Right cardiac atrium (tissue), 5 donors: ENCODE measurements at regions not wholly inside any gene's neighbourhood (a gene's known extent, or its start where the extent isn't known, plus 50 kb on each side); places are given as distances from the start of the nearest gene placed in this dataset.
"Not testable (repeated sequence)": the region's sequence is repeated elsewhere in the genome, so short reads cannot be mapped to it uniquely, and the experiment has no call there.

ENCODE experiments used
- ATAC-seq, 2 donors: fragments of 200-7000 bp; cut with Tn5 transposase; one replicate each; pipeline versions ENCODE4 v1.8.0 to v1.9.1; 2020; ENCODE audit warnings: moderate library complexity in 2 of 2, mild to moderate bottlenecking in 1 of 2
- DNase-seq, 3 donors: peaks; one replicate each; pipeline ENCODE4 v3.0.0-alpha.2; 2020
- H3K27ac ChIP-seq: one replicate; pipeline ENCODE4 v1.5.1; 2013; ENCODE audit warnings: mild to moderate bottlenecking, low read length, control low read depth, moderate library complexity
- H3K27me3 ChIP-seq: one replicate; pipeline ENCODE4 v1.6.1; 2013; ENCODE audit not compliant: control insufficient read depth, insufficient read depth
- H3K4me1 ChIP-seq: one replicate; pipeline ENCODE4 v1.6.1; 2013; ENCODE audit warnings: low read length; ENCODE audit not compliant: control insufficient read depth, insufficient read depth
- H3K4me3 ChIP-seq: one replicate; pipeline ENCODE4 v1.5.1; 2013; ENCODE audit warnings: low read length, control low read depth
- H3K9me3 ChIP-seq: one replicate; pipeline ENCODE4 v1.6.1; 2013; ENCODE audit warnings: low read length; ENCODE audit not compliant: control insufficient read depth
- WGBS: extraction: QIAGEN DNeasy Blood & Tissue Kit; methylation state at CpG from one replicate; pipeline ENCODE4 v1.1.7; 2013; 5-methylcytosine and 5-hydroxymethylcytosine counted together
- intact Hi-C, 4 donors: fragments of 100-400 bp; cut with DNase I; formaldehyde crosslinking; loops; one replicate each; pipeline versions ENCODE4 v1.11.0 to v1.14.0; 2022 to 2023
- donor health status: healthy with polysubstance abuse.
- donor health status: DM: no; HTN: yes; CAD: no.
- donor health status: DM: no; HTN: no; CAD: no.
- donor health status: DM: no; HTN: yes; CAD: no; lungs with severe emphysema.
- donor health status: DM: yes; HTN: yes; CAD: no.

- H3K9me3 ChIP-seq: no peaks in the 10 kb centered on the region
- peak in 1 of 2 donors; percentile 37 for ATAC-seq
- WGBS: 87% methylated on average over 3 of the region's 3 CpGs
- no peak overlapping the region for H3K4me3 ChIP-seq
- intact Hi-C loops: loop anchor here in 1 of 4 donors (5.0 kb wide), 1 partner anchor 106 kb away; no protein-coding TSS in a partner anchor
- peak overlapping the region; percentile 46 for H3K27ac ChIP-seq
- no peaks in the 10 kb centered on the region for H3K27me3 ChIP-seq
- no peak for DNase-seq
- peaks cover 18% of the 10 kb centered on the region for H3K4me1 ChIP-seq
These were observed 59.8 kb upstream of the VASH1 start for GRCh38 chr14:76701436-76701835.

- DNase-seq: peak; percentile 89 to 93 (median 92)
These were observed 59.3 kb upstream of the VASH1 start for GRCh38 chr14:76701981-76702380.

DNA sequence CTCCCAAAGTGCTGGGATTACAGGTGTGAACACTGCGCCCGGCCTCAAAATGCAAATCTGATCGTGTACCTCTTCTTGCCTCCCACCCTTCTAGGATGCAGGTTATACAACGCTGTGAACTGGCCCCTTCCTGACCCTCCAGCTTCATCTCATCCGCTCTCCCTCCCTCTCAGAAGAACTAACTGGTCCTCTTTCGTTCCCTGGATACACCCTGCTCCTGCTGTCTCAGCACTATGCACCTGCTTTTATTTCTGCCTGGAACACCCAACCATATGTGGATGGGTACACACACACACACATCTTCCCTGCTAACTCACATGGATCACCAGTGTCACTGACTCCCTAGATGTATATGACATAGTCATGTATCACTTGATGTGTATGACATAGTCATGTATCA, 56.1 kb upstream of the VASH1 start:
- 97% methylated on average over 6 of the region's 6 CpGs for WGBS
- no peak for ATAC-seq
- intact Hi-C loops: no loop called here
- no peak overlapping the region for H3K27ac ChIP-seq
- no peak overlapping the region for H3K4me3 ChIP-seq
- H3K9me3 ChIP-seq: no peaks in the 10 kb centered on the region
- no peaks in the 10 kb centered on the region for H3K27me3 ChIP-seq
- no peak for DNase-seq
- peaks cover 15% of the 10 kb centered on the region for H3K4me1 ChIP-seq

More at GRCh38 chr14:76701981-76702380, 59.3 kb upstream of the VASH1 start:
- 68% methylated on average over 3 of the region's 3 CpGs for WGBS
- Histone ChIP-seq H3K27me3 (no peaks in the 10 kb centered on the region), H3K9me3 (no peaks in the 10 kb centered on the region), H3K4me1 (peaks cover 18% of the 10 kb centered on the region), H3K27ac (peak overlapping the region; percentile 23), H3K4me3 (no peak overlapping the region)
- intact Hi-C loops: loop anchor here in 1 of 4 donors (5.0 kb wide), 1 partner anchor 105 kb away; no protein-coding TSS in a partner anchor
- ATAC-seq: peak; percentile 91 to 94

- H3K27me3 ChIP-seq, H3K4me3 ChIP-seq, DNase-seq, H3K9me3 ChIP-seq, intact Hi-C loops, H3K27ac ChIP-seq, ATAC-seq: not testable (repeated sequence)
- 92% methylated on average over 2 of the region's 2 CpGs for WGBS
- peaks cover 10% of the 10 kb centered on the region for H3K4me1 ChIP-seq
These were observed 55.1 kb upstream of the VASH1 start for GRCh38 chr14:76706207-76706606.

DNA sequence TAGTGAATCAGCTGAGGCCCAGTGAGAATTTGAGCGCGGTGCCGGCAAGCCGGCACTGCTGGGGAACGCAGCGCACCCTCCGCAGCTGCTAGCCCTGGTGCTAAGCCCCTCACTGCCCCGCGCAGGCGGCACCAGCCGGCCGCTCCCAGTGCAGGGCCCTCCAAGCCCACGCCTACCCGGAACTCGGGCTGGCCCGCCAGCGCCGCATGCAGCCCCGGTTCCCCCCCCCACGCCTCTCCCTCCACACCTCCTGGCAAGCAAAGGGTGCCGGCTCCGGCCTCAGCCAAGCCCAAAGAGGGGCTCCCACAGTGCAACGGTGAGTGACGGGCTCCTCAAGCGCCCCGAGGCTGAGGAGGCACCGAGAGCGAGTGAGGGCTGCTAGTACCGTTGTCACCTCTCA, 54.5 kb upstream of the VASH1 start:
- Histone ChIP-seq H3K27me3 (no peaks in the 10 kb centered on the region), H3K4me3 (no peak overlapping the region), H3K27ac (no peak overlapping the region), H3K4me1 (peaks cover 6% of the 10 kb centered on the region), H3K9me3 (no peaks in the 10 kb centered on the region)
- no peak for ATAC-seq
- DNase-seq: peak in 1 of 3 donors; percentile 51
- intact Hi-C loops: no loop called here
- WGBS: 95% methylated on average over 29 of the region's 29 CpGs

GRCh38 chr14:76708028-76708427, 53.2 kb upstream of the VASH1 start:
- 83% methylated on average over 6 of the region's 6 CpGs for WGBS
- Histone ChIP-seq H3K4me3 (no peak overlapping the region), H3K9me3 (no peaks in the 10 kb centered on the region), H3K27ac (no peak overlapping the region), H3K4me1 (no peaks in the 10 kb centered on the region), H3K27me3 (no peaks in the 10 kb centered on the region)
- DNase-seq (no peak), ATAC-seq (no peak)
- intact Hi-C loops: loop anchor here in 1 of 4 donors (2.0 kb wide), 1 partner anchor 75 kb away; no protein-coding TSS in a partner anchor

GRCh38 chr14:76708771-76709170, 52.5 kb upstream of the VASH1 start:
- WGBS: 91% methylated on average over 8 of the region's 8 CpGs
- Histone ChIP-seq H3K4me3 (no peak overlapping the region), H3K9me3 (no peaks in the 10 kb centered on the region), H3K27ac (no peak overlapping the region), H3K27me3 (no peaks in the 10 kb centered on the region), H3K4me1 (no peaks in the 10 kb centered on the region)
- ATAC-seq (no peak), DNase-seq (no peak)
- intact Hi-C loops: loop anchor here in 1 of 4 donors (2.0 kb wide), 1 partner anchor 74 kb away; no protein-coding TSS in a partner anchor

DNA sequence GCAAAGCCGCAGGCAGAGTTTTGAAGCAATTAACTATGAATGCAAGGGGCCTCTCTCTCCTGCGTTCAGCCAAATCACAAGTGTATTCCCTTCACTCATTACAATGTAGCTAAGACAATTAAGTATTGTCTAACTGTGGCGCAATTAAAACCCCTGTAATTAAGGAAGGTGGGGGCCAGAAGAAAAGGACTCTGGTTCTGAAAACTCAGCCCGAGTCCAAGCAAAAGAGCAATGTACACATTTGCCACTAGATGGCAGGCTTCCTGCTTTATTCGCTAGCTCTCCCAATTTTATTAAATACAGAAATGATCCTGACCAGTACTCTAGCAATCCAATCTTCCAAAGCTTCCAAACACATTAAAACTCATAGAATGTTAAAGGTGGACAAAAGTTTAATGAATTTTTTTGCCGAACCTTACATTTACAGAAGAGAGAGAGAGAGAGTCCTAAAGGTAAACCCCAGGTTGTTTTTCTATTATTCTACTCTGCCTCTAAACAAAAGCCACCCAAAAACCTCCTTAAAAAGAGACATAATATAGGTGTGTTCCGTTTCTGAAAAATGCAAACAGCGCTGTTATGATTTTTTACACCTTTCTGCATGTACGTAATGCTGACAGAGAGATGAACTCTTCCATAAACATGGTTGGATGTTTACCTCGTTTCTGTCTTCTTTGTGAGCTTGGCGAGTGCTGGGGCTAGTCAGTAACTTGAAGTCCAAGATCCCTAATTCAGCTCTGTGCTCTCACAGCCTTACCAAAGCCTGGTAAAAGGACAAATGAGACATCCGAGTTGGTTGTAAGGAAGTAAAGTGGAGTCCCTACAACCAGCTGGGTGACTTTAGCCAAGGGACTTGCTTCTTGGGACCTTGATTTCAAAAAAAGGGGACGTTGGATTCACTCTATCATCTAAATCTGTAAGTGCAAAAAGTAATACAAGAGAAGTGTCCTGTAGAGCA, 50.9 kb upstream of the VASH1 start:
- H3K4me1 ChIP-seq: no peaks in the 10 kb centered on the region
- no peak for DNase-seq
- H3K4me3 ChIP-seq: no peak overlapping the region
- H3K27ac ChIP-seq: no peak overlapping the region
- ATAC-seq: peak; percentile 36 to 63
- no peaks in the 10 kb centered on the region for H3K9me3 ChIP-seq
- no peaks in the 10 kb centered on the region for H3K27me3 ChIP-seq
- 34% methylated on average over 13 of the region's 13 CpGs for WGBS
- intact Hi-C loops: loop anchor here in 3 of 4 donors (2.0 to 5.0 kb wide), 3 partner anchors 52 to 72 kb away; partner anchors contain the start of gene VASH1 (in 1 of the 3)
